GM19238 (cell line): ENCODE measurements at regions not wholly inside any gene's neighbourhood (a gene's known extent, or its start where the extent isn't known, plus 50 kb on each side); places are given as distances from the start of the nearest gene placed in this dataset.

Experiments used
- DNase-seq: peaks from one replicate; pipeline ENCODE4 v3.0.0; 2011; ENCODE audit warnings: low spot score; ENCODE audit not compliant: insufficient read length

DNA sequence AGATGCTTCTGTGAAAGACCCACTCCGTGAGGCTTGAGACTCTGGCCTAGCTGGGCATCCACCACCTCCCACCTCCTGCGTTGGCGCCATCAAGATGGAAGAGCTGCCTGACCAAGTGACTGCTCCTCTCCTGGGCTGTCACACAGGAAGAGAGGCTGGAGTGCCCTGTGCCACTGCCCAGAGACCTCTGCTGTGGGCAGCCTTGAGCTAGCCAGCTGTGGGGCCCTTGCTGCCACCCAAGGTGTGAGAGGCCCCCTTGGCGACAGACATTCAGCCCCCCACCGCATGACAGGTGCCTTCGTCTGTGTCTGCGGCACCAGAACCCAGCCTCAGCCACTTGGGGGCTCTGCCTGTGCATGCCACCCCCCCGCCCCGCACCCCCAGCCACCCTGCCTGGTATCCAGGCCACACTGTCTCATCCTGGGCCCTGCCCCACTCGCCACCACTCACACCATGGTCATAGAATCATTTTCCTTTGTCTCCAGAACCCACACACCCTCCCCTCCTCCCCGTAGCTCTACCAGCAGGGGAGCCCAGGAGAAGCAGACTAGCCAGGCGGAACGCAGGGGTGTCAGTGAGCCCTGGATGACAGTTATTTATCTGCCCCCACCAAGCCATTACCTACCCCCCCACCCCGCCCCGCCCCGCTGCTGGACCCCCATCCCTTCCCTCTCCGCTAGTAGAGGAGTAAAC lies 120.9 kb upstream of the LHX1 start:
- DNase-seq = no peak

- DNase-seq = no peak
Observed at GRCh38 chr17:36816907-36817288, 120.4 kb upstream of the LHX1 start.

DNA sequence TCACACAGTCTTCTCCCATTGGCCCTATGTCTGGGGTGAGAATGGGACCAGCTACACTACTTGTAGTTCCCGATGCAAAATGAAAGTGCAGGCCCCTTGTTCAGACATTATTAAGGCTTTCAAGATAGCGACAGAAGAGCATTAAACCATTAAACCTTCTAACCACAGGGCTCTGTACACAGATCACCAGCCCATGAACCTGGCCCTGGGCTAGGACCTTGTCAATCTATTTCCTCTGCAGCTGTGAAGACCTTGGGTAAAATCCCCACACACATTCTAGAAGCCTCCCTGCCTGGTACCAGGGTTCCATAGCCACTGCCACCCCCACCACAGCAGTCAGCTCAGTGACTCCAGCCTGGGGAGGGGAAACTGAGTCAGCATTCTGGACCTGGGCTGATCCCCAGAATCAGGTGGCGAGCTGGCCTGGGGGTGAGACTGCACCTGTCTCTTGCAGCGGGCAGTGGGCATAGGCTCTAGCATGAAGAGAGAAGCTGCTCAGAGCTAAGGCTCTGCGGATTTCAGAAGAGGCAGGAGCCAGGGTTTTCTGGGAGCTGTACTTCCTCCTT lies 119.7 kb upstream of the LHX1 start:
- no peak for DNase-seq

DNA sequence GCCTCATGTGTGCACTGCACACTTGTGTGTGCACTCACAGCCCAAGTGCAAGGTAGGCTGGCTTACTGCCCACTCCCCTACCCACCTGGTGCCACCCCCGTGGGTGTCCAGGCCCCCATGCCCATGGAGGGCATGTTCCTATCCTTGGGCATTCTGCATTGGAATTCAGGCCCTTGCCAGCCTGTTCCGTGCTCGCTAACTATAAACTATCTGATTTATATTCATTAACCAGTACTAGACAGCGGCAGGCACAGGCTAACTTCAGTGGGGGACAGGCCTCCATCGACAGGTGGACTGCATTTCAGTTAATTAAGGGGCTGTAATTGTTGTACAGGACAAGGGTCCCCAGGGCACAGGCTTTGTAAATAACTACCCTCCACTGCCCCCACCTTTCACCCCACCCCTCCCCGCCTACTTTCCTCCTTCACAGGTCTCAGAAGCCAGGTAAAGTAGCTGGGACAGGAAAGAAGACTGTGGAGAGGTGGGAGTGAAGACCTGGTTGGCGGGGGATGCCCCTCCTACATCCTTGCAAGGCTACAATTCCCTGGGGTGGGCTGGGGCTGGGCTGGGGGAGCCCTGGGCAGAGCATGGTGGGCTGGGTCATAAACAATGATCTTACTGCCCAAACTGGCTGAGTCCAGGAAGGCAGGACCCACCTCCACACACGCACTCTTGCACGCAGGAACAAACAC lies 119.0 kb upstream of the LHX1 start:
- DNase-seq = no peak

GRCh38 chr17:36823850-36824677 lies 113.2 kb upstream of the LHX1 start:
- no peak for DNase-seq

DNA sequence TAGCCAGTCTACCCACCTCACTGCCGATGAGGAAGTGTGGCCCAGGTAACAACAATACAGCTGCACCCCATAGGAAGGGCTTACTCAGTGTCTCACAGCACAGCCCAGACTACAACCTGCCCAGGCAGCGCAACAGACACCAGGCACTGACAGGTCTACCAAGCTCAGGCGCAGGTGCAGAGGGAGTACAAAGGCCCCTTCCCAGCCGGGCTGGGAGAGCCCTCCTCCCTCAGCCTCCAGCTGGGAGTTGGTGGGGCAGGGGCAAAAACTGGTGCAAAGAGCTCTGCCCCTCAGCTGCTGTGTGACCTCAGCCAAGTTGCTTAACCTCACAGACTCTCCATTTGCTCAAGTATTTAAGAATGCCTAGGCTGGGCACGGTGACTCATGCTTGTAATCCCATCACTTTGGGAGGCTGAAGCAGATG lies 112.6 kb upstream of the LHX1 start:
- DNase-seq = no peak

DNA sequence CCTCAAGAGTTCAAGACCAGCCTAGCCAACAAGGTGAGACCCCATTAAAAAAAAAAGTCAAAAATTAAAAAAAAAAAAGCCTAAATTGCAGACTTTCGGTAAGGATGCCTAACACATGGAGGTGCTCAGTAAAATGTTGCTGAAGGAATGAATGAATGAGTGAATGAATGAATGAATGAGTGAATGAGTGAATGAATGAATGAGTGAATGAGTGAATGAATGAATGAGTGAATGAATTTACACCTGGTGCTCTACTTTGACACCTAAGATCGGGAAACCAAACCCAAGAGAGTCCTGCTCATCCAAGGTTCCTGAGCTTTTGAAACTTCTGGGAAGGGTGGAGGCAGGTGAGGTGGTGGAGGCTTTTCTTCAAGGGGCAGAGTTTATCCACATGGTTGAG lies 112.2 kb upstream of the LHX1 start:
- no peak for DNase-seq

DNA sequence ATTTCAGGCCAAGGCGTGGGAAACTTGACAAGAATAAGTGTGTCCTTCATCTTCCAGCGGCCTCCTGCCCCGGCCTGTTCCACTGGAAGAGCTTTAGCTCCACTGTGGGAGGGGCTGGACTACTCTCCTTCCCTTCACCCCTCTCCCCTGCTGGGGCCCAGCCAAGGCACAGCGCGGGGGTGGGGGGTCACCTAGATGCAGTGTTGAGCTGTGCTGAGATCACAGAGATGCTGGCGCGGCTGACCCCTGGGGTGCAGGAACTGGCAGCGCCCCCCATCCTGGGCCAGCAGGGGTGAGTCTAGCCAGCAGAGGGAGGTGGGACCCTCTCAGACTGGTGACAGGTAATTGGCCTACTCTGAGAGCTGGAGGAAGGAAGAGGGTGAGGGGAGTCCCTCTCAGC lies 111.8 kb upstream of the LHX1 start:
- DNase-seq = no peak

GRCh38 chr17:36825951-36826350 lies 111.3 kb upstream of the LHX1 start:
- no peak for DNase-seq

- DNase-seq = no peak
Observed at GRCh38 chr17:36827081-36827480, 110.2 kb upstream of the LHX1 start.

DNA sequence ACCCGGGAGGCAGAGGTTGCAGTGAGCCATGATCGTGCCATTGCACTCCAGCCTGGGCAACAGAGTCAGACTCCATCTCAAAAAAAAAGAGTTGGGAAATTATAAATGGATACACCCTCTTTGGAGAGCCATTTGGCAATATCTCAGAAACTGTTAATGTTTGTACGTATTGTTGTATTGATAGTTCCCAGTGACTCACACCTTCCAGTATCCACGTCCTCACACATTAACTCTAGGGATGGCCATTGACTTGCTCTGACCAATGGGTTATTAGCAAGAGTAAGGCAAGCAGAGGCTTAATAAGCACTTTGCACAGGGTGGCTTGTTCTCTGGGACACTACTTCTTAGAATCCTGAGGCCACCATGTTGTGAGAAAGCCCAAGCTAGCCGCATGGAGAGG lies 107.6 kb upstream of the LHX1 start:
- no peak for DNase-seq

DNA sequence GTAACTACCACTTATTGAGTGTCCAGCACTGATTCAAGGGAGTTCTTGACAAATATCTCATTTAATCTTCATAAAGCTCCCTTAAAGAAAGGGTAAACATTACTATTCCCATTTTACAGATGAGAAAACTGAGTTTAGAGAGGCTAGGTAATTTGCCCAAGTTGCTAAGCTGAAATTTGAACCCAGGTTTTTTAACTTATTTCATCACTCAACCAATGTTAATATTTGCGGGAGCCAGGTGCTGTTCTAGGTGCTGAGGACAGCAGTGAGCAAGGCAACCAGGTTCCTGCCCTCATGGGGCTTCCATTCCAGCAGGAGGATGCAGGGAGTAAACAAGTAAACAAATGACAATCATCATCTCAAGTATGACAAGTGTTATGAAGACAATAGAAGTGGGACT lies 104.0 kb upstream of the LHX1 start:
- no peak for DNase-seq

DNA sequence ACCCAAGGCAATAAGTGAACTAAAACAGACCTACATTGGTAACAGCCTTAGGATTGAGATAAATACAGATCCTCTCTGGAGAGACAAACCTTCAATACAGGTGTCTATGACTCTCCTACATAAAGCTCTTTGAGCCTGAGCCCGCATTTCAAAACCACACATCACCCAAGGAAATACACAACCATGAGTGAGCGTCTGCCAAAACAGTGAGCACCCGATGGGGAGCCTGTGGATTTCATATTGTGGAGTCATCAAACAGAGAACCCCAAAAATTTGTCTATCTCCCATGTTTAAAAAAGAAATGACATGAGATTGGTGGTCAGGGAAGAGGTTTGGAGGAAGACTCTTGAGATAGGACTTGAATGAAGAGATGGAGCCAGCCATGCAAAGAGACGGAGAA lies 102.2 kb upstream of the LHX1 start:
- DNase-seq = no peak

DNA sequence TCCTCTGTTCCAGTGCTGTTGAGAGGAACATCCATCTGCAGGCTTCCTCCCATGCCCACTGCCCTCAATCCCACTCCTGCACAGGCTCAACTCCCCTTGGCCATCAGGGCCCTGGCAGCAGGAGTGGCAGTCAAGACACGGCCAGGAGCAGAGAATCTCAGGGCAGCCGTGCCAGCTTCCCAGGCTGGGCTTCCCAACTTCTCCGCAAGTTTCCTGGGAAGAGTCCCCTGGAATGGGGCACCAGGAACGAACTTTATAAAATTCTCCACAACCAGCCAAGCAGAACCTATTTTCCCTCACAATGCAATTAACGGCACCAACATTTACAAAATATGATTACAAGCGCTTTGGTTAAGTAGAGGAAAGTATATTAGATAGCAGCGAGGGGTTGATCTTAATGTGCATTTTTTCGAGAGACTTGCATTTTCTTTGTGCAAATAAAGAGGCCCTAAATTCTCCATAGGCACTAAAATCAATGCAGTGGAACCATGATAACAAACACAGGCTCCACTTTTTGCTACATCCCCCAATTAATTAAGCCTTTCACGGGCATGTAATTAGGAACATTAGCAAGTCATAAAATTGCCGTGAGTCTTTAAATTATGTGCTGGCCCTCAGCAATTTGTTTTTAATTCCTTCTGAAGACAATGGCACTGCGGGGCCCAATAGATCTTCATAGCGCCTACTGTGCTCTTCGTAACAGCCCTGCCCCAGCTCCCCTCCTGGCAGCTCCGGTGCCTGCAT lies 99.9 kb upstream of the LHX1 start:
- no peak for DNase-seq

GRCh38 chr17:36837939-36838272 lies 99.4 kb upstream of the LHX1 start:
- no peak for DNase-seq

- no peak for DNase-seq
Observed at GRCh38 chr17:36839256-36839655, 98.0 kb upstream of the LHX1 start.

DNA sequence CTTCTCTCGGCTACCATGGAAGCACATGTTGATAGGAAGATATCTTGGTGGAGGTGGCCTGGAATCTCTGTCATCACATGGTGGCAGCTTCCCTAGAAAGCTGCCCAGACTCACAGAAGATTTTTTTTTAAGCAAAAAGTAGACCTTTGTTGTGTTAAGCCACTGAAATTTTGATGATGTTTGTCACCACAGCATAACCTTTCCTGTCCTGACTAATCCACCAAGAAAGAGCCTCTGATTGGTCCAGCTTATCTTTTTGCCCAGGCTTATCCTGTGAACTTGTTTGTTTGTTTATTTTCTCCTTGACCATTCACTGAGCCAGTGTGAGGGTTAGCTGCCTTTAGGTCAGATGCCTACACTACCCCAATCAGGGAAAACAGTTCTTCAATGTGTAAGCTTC lies 96.5 kb upstream of the LHX1 start:
- DNase-seq = no peak

DNA sequence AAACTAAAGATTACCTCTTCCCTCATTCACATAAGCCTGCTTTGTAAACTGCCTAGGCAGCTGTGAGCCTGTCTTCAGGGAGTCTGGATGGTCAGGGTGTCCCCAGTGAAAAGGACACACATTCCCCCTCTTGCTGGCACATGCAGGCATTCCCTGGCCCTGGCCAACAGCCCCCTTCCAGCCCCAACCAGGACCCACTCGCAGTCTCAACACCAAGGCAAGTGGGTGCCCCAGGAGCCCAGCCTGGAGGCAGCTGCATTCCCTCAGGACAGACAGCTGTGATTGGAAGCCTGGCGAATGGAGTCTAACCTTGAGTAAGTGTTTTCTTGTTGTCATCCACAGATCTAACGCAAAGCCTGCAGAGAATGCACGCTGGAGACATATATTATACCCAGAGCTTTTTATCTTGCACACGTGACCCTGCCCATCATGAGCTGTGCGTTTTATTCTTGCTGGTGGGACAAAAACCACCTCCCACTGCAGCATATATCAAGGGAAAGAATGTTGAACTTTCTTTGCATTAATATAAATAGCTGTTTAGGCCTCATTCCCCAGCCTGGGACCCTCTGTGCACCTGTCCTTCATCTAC lies 95.0 kb upstream of the LHX1 start:
- no peak for DNase-seq

GRCh38 chr17:36842963-36843558 lies 94.2 kb upstream of the LHX1 start:
- no peak for DNase-seq

DNA sequence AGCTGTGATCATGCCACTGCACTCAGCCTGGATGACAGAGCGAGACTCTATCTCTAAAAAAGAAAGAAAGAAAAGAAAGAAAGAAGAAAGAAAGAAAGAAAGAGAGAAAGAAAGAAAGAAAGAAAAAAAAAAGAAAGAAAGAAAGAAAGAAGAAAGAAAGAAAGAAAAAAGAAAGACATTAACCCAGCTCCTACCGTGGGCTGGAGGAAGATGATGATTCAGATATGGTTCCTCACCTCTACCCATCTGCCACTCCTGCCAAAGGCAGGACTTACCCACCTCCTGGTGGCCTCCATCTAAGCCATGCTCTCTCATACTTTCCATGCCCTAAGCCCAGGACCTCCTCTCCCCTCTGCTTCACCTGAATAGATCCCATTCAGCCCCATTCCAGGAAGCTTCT lies 93.3 kb upstream of the LHX1 start:
- no peak for DNase-seq

- DNase-seq = no peak
Observed at GRCh38 chr17:36844601-36845000, 92.7 kb upstream of the LHX1 start.
